HepG2 (cell line): ENCODE measurements at regions not wholly inside any gene's neighbourhood (a gene's known extent, or its start where the extent isn't known, plus 50 kb on each side); places are given as distances from the start of the nearest gene placed in this dataset.
A peak's percentile ranks its signal among the peaks of the same experiment; 100 is the strongest.

ENCODE experiments used
- CAMTA2 ChIP-seq: sonication (generic); formaldehyde crosslinking; IDR thresholded peaks from 2 replicates; pipeline ENCODE4 v1.4.0; 2020; ENCODE audit warnings: mild to moderate bottlenecking, missing genetic modification reagents, borderline replicate concordance
- FOXC1 ChIP-seq: sonication (generic); formaldehyde crosslinking; IDR thresholded peaks from 2 replicates; pipeline ENCODE4 v1.8.0; 2022; ENCODE audit warnings: mild to moderate bottlenecking, missing genetic modification reagents, borderline replicate concordance
- HCFC1 ChIP-seq: fragments of 150-350 bp; IDR thresholded peaks from 2 replicates; pipeline ENCODE4 v1.6.1; 2014; ENCODE audit warnings: low read depth, low read length
- MAFK ChIP-seq, 2 experiments: IDR thresholded peaks in 1 of 2; conservative IDR thresholded peaks in 1 of 2; 2 replicates each; pipeline ENCODE4 v1.6.1; 2011; ENCODE audit warnings: improper control_type of control experiment in 2 of 2, low read length in 2 of 2
- NR2C2 ChIP-seq: sonication (generic); formaldehyde crosslinking; IDR thresholded peaks from 2 replicates; pipeline ENCODE4 v1.4.0; 2020; ENCODE audit warnings: missing genetic modification reagents, mild to moderate bottlenecking, moderate library complexity, borderline replicate concordance
- POLR2A ChIP-seq, 2 experiments: IDR thresholded peaks; 2 replicates each; pipeline ENCODE4 v1.6.1; 2011; ENCODE audit warnings: low read depth in 2 of 2, low read length in 2 of 2, mild to moderate bottlenecking in 1 of 2, moderate library complexity in 1 of 2; ENCODE audit not compliant: insufficient read depth in 1 of 2
- RFX5 ChIP-seq: IDR thresholded peaks from 2 replicates; pipeline ENCODE4 v1.6.1; 2011; ENCODE audit warnings: low read depth, low read length, improper control_type of control experiment
- TAF1 ChIP-seq: sonication (generic); formaldehyde crosslinking; IDR thresholded peaks from 2 replicates; pipeline ENCODE4 v1.4.0; 2020; ENCODE audit warnings: missing genetic modification reagents
- ZMYM3 ChIP-seq: sonication (generic); formaldehyde crosslinking; IDR thresholded peaks from 2 replicates; pipeline ENCODE4 v1.5.1; 2020; ENCODE audit warnings: mild to moderate bottlenecking, missing genetic modification reagents
- ZNF746 ChIP-seq: sonication (generic); formaldehyde crosslinking; IDR thresholded peaks from 2 replicates; pipeline ENCODE4 v1.8.0; 2022; ENCODE audit warnings: mild to moderate bottlenecking, missing genetic modification reagents
- TF ChIP-seq, protein P1 (sequence below), 2 experiments: fragments of 450-650 bp in 1 of 2; sonication (generic) in 1 of 2; formaldehyde crosslinking in 1 of 2; IDR thresholded peaks; 2 replicates each; pipeline versions ENCODE4 v1.6.1 to v1.8.0; 2016 to 2022; ENCODE audit warnings: antibody characterized with exemption in 1 of 2, mild to moderate bottlenecking in 1 of 2, missing genetic modification reagents in 1 of 2
- TF ChIP-seq, protein P2 (sequence below): sonication (generic); formaldehyde crosslinking; IDR thresholded peaks from 2 replicates; pipeline ENCODE4 v1.5.0; 2020; ENCODE audit warnings: missing genetic modification reagents
- TF ChIP-seq, protein P3 (sequence below): sonication (generic); formaldehyde crosslinking; IDR thresholded peaks from 2 replicates; pipeline ENCODE4 v1.8.0; 2022; ENCODE audit warnings: mild to moderate bottlenecking, missing genetic modification reagents, moderate library complexity
- TF ChIP-seq, protein P4 (sequence below): sonication (generic); formaldehyde crosslinking; IDR thresholded peaks from 2 replicates; pipeline ENCODE4 v1.5.1; 2020; ENCODE audit warnings: missing genetic modification reagents, mild to moderate bottlenecking, borderline replicate concordance
- TF ChIP-seq, protein P5 (sequence below): sonication (generic); formaldehyde crosslinking; IDR thresholded peaks from 2 replicates; pipeline ENCODE4 v1.5.1; 2020; ENCODE audit warnings: missing genetic modification reagents, mild to moderate bottlenecking, borderline replicate concordance

DNA sequence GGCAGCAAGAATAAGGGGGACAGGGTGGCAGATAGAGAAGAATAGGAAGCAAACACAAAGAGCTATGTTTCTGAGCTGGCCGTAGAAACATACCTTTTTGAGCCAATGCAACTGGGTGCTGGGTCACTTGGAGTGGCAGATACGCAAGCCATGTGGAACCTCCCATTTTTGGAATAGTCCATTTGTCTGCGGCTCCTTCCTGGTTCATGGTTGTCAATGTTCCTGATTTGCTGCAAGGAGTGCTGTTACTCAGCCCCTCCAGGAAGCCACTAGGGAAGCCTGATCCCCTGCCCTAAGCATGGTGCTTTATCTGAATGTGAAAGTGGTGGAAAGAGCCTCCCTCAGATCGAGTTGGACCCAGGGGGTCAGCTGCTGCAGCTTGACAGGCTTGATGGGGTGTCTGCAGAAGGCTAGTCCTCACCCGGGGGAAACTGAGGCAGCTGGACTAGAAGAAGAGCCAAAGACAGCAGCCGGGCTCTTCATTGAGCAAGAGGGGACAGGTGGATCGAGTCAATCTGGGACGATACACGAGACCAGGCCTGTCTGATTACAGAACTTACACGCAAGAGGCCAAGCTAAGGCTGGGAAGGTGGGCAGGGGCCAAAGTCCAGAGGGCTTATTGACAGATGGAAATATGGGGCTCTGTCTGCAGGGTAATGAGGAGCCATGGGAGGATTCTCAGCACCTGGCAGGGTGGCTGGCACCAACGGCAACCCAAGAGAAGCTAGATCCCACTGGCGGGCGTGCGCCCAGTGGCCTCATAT lies 57.4 kb upstream of the CTNNBL1 start (continued):
- TF ChIP-seq, protein P1, sequence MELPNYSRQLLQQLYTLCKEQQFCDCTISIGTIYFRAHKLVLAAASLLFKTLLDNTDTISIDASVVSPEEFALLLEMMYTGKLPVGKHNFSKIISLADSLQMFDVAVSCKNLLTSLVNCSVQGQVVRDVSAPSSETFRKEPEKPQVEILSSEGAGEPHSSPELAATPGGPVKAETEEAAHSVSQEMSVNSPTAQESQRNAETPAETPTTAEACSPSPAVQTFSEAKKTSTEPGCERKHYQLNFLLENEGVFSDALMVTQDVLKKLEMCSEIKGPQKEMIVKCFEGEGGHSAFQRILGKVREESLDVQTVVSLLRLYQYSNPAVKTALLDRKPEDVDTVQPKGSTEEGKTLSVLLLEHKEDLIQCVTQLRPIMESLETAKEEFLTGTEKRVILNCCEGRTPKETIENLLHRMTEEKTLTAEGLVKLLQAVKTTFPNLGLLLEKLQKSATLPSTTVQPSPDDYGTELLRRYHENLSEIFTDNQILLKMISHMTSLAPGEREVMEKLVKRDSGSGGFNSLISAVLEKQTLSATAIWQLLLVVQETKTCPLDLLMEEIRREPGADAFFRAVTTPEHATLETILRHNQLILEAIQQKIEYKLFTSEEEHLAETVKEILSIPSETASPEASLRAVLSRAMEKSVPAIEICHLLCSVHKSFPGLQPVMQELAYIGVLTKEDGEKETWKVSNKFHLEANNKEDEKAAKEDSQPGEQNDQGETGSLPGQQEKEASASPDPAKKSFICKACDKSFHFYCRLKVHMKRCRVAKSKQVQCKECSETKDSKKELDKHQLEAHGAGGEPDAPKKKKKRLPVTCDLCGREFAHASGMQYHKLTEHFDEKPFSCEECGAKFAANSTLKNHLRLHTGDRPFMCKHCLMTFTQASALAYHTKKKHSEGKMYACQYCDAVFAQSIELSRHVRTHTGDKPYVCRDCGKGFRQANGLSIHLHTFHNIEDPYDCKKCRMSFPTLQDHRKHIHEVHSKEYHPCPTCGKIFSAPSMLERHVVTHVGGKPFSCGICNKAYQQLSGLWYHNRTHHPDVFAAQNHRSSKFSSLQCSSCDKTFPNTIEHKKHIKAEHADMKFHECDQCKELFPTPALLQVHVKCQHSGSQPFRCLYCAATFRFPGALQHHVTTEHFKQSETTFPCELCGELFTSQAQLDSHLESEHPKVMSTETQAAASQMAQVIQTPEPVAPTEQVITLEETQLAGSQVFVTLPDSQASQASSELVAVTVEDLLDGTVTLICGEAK (IDR thresholded peaks at IDR 0.05): no peak
- TF ChIP-seq, protein P1 (CRISPR knock-in tag; IDR thresholded peaks at IDR 0.05): 0 out of 2 replicates have a peak, but pooled peaks have one; percentile 49
- TF ChIP-seq CAMTA2 (no peak; the same call in 1 of the 2 replicates), FOXC1 (0 out of 2 replicates have a peak, but pooled peaks have one; percentile 78), ZMYM3 (CRISPR knock-in tag) (peak; percentile 67; the same call in 1 of the 2 replicates), RFX5 (no peak), POLR2A (IDR thresholded peaks at IDR 0.05; ENCODE audit: insufficient read depth in 1 of 2, low read depth in 2 of 2, low read length in 2 of 2) (no peak), ZNF746 (no peak), TAF1 (no peak), MAFK (conservative IDR thresholded peaks at IDR 0.05 in 1 of 2, IDR thresholded peaks at IDR 0.05 in 1 of 2; ENCODE audit: low read length in 2 of 2) (no peak), HCFC1 (no peak), NR2C2 (CRISPR knock-in tag) (no peak)
- TF ChIP-seq, protein P2, sequence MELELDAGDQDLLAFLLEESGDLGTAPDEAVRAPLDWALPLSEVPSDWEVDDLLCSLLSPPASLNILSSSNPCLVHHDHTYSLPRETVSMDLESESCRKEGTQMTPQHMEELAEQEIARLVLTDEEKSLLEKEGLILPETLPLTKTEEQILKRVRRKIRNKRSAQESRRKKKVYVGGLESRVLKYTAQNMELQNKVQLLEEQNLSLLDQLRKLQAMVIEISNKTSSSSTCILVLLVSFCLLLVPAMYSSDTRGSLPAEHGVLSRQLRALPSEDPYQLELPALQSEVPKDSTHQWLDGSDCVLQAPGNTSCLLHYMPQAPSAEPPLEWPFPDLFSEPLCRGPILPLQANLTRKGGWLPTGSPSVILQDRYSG (CRISPR knock-in tag): no peak
- TF ChIP-seq, protein P3, sequence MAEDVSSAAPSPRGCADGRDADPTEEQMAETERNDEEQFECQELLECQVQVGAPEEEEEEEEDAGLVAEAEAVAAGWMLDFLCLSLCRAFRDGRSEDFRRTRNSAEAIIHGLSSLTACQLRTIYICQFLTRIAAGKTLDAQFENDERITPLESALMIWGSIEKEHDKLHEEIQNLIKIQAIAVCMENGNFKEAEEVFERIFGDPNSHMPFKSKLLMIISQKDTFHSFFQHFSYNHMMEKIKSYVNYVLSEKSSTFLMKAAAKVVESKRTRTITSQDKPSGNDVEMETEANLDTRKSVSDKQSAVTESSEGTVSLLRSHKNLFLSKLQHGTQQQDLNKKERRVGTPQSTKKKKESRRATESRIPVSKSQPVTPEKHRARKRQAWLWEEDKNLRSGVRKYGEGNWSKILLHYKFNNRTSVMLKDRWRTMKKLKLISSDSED (CRISPR knock-in tag): no peak
- TF ChIP-seq, protein P4, sequence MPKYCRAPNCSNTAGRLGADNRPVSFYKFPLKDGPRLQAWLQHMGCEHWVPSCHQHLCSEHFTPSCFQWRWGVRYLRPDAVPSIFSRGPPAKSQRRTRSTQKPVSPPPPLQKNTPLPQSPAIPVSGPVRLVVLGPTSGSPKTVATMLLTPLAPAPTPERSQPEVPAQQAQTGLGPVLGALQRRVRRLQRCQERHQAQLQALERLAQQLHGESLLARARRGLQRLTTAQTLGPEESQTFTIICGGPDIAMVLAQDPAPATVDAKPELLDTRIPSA (CRISPR knock-in tag): no peak
- TF ChIP-seq, protein P5, sequence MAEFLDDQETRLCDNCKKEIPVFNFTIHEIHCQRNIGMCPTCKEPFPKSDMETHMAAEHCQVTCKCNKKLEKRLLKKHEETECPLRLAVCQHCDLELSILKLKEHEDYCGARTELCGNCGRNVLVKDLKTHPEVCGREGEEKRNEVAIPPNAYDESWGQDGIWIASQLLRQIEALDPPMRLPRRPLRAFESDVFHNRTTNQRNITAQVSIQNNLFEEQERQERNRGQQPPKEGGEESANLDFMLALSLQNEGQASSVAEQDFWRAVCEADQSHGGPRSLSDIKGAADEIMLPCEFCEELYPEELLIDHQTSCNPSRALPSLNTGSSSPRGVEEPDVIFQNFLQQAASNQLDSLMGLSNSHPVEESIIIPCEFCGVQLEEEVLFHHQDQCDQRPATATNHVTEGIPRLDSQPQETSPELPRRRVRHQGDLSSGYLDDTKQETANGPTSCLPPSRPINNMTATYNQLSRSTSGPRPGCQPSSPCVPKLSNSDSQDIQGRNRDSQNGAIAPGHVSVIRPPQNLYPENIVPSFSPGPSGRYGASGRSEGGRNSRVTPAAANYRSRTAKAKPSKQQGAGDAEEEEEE (CRISPR knock-in tag): no peak; the same call in 1 of the 2 replicates
